ENCODE measurements at regions not wholly inside any gene's neighbourhood (a gene's known extent, or its start where the extent isn't known, plus 50 kb on each side); places are given as distances from the start of the nearest gene placed in this dataset.

GRCh38 chr12:65681226-65681625 is 143.1 kb upstream of the HMGA2 start:
- intact Hi-C loops (cut with micrococcal nuclease) = no loop called here

GRCh38 chr12:65682112-65682511 is 142.2 kb upstream of the HMGA2 start:
- TF ChIP-seq CTCF (conservative IDR thresholded peaks at IDR 0.05; ENCODE audit: low read depth, low read length) (no peak), EZH2phosphoT487 (IDR thresholded peaks at IDR 0.05; ENCODE audit: borderline replicate concordance, low read length) (no peak), EZH2 (IDR thresholded peaks at IDR 0.05; ENCODE audit: low read length, unreplicated experiment) (no peak)
- H3K4me3 ChIP-seq (ENCODE audit: low read length) = no peak overlapping the region
- no TSS peak for BruUV-seq (replicated peaks)
- peaks cover 3% of the 10 kb centered on the region for H3K4me1 ChIP-seq (ENCODE audit: insufficient read depth, low read length)
- ChIA-PET POLR2A (ENCODE audit: unreplicated experiment) (no interaction called here), CTCF (no interaction called here)
- H3F3A ChIP-seq (ENCODE audit: low read length, unreplicated experiment) = no peaks in the 10 kb centered on the region
- H3K79me2 ChIP-seq (ENCODE audit: low read length) = no peaks in the 10 kb centered on the region
- H3K9me2 ChIP-seq (replicated peaks; ENCODE audit: low read length) = no peaks in the 10 kb centered on the region
- H3K36me3 ChIP-seq (ENCODE audit: low read depth, low read length) = no peaks in the 10 kb centered on the region
- H3K9me3 ChIP-seq (ENCODE audit: low read length) = no peaks in the 10 kb centered on the region
- H3K27ac ChIP-seq (ENCODE audit: low read length) = no peak overlapping the region
- DNase-seq (no peak), ATAC-seq (no peak)
- H3K4me2 ChIP-seq (ENCODE audit: low read length) = no peak overlapping the region
- H3K27me3 ChIP-seq (ENCODE audit: low read length) = no peaks in the 10 kb centered on the region
- H4K20me1 ChIP-seq (ENCODE audit: low read length) = no peaks in the 10 kb centered on the region
- intact Hi-C loops (cut with micrococcal nuclease) = no loop called here
- no peak overlapping the region for H2AFZ ChIP-seq (ENCODE audit: low read length)
- H3K9ac ChIP-seq (ENCODE audit: low read length) = no peak overlapping the region

More at GRCh38 chr12:65681226-65681625, 143.1 kb upstream of the HMGA2 start:
- H2AFZ ChIP-seq (ENCODE audit: low read length) = no peak overlapping the region
- no peaks in the 10 kb centered on the region for H3K79me2 ChIP-seq (ENCODE audit: low read length)
- no TSS peak for BruUV-seq (replicated peaks)
- H3K9me3 ChIP-seq (ENCODE audit: low read length) = no peaks in the 10 kb centered on the region
- POLR2A ChIA-PET (ENCODE audit: unreplicated experiment) = no interaction called here
- no peak overlapping the region for H3K9ac ChIP-seq (ENCODE audit: low read length)
- CTCF ChIA-PET = no interaction called here
- no peaks in the 10 kb centered on the region for H3K27me3 ChIP-seq (ENCODE audit: low read length)
- peaks cover 3% of the 10 kb centered on the region for H3K4me1 ChIP-seq (ENCODE audit: insufficient read depth, low read length)
- H3K4me3 ChIP-seq (ENCODE audit: low read length) = no peak overlapping the region
- no peaks in the 10 kb centered on the region for H4K20me1 ChIP-seq (ENCODE audit: low read length)
- TF ChIP-seq EZH2phosphoT487 (IDR thresholded peaks at IDR 0.05; ENCODE audit: borderline replicate concordance, low read length) (no peak), CTCF (conservative IDR thresholded peaks at IDR 0.05; ENCODE audit: low read depth, low read length) (no peak), EZH2 (IDR thresholded peaks at IDR 0.05; ENCODE audit: low read length, unreplicated experiment) (no peak)
- DNase-seq (no peak), ATAC-seq (no peak)
- H3K4me2 ChIP-seq (ENCODE audit: low read length) = no peak overlapping the region
- H3K36me3 ChIP-seq (ENCODE audit: low read depth, low read length) = no peaks in the 10 kb centered on the region
- H3F3A ChIP-seq (ENCODE audit: low read length, unreplicated experiment) = no peaks in the 10 kb centered on the region
- no peaks in the 10 kb centered on the region for H3K9me2 ChIP-seq (replicated peaks; ENCODE audit: low read length)
- H3K27ac ChIP-seq (ENCODE audit: low read length) = no peak overlapping the region

- POLR2A ChIA-PET (ENCODE audit: unreplicated experiment) = no interaction called here
- Histone ChIP-seq H3K4me2 (ENCODE audit: low read length) (no peak overlapping the region), H3K27me3 (ENCODE audit: low read length) (no peaks in the 10 kb centered on the region), H2AFZ (ENCODE audit: low read length) (no peak overlapping the region), H4K20me1 (ENCODE audit: low read length) (no peaks in the 10 kb centered on the region), H3K4me3 (ENCODE audit: low read length) (no peak overlapping the region), H3K79me2 (ENCODE audit: low read length) (no peaks in the 10 kb centered on the region), H3K36me3 (ENCODE audit: low read depth, low read length) (no peaks in the 10 kb centered on the region), H3K4me1 (ENCODE audit: insufficient read depth, low read length) (peaks cover 3% of the 10 kb centered on the region), H3K27ac (ENCODE audit: low read length) (peak overlapping the region; percentile 15; the same call in 1 of the 2 replicates), H3K9me3 (ENCODE audit: low read length) (no peaks in the 10 kb centered on the region), H3K9ac (ENCODE audit: low read length) (no peak overlapping the region), H3K9me2 (replicated peaks; ENCODE audit: low read length) (no peaks in the 10 kb centered on the region), H3F3A (ENCODE audit: low read length, unreplicated experiment) (no peaks in the 10 kb centered on the region)
- no peak for DNase-seq
- no peak for ATAC-seq
- TF ChIP-seq EZH2 (IDR thresholded peaks at IDR 0.05; ENCODE audit: low read length, unreplicated experiment) = no peak
- TF ChIP-seq CTCF (conservative IDR thresholded peaks at IDR 0.05; ENCODE audit: low read depth, low read length) = no peak
- TF ChIP-seq EZH2phosphoT487 (IDR thresholded peaks at IDR 0.05; ENCODE audit: borderline replicate concordance, low read length) = no peak
- intact Hi-C loops (cut with micrococcal nuclease) = no loop called here
- CTCF ChIA-PET = no interaction called here
- BruUV-seq (replicated peaks) = no TSS peak
Measured at GRCh38 chr12:65684906-65685305, 139.4 kb upstream of the HMGA2 start.
